ENCODE measurements at regions not wholly inside any gene's neighbourhood (a gene's known extent, or its start where the extent isn't known, plus 50 kb on each side); places are given as distances from the start of the nearest gene placed in this dataset.

- TF ChIP-seq CTCF (IDR thresholded peaks at IDR 0.05; ENCODE audit: control extremely low read depth in 1 of 3, insufficient read depth in 1 of 3, low read depth in 1 of 3, low read length in 3 of 3), result no peak
- no peak for TF ChIP-seq ASH2L (IDR thresholded peaks at IDR 0.05; ENCODE audit: low read length)
These were observed 834.9 kb upstream of the SLC39A10 start (continued) for GRCh38 chr2:194822097-194822496.
